ENCODE measurements at regions not wholly inside any gene's neighbourhood (a gene's known extent, or its start where the extent isn't known, plus 50 kb on each side); places are given as distances from the start of the nearest gene placed in this dataset.

GRCh38 chr16:27698266-27698665 is 148.3 kb downstream of the KATNIP start:
- WGBS, 4 donors = 72 to 81% (median 75%) methylated on average over 8 to 14 of the region's 14 CpGs
- intact Hi-C loops (cut with DNase I) = loop anchor here in 1 of 10 donors (10.0 kb wide), 1 partner anchor 377 kb away; no protein-coding TSS in a partner anchor
- Histone ChIP-seq H3K27me3 (no peaks in the 10 kb centered on the region), H3K9me3 (peaks cover 0 to 3% (median 0%) of the 10 kb centered on the region in 12 donors), H3K27ac (no peak overlapping the region), H3K4me1 (peaks cover 0 to 11% (median 0%) of the 10 kb centered on the region in 12 donors), H3K4me3 (no peak overlapping the region), H3K36me3 (peaks cover 0 to 28% (median 16%) of the 10 kb centered on the region in 9 donors)
- TF ChIP-seq CTCF (IDR thresholded peaks at IDR 0.05) (peak in 3 of 12 donors; percentile 8 to 27 (median 12)), POLR2A (IDR thresholded peaks at IDR 0.05) (no peak)
- DNase-seq (no peak), ATAC-seq (no peak)

- Histone ChIP-seq H3K27ac (no peak overlapping the region), H3K9me3 (peaks cover 0 to 3% (median 0%) of the 10 kb centered on the region in 12 donors), H3K4me1 (peaks cover 0 to 11% (median 0%) of the 10 kb centered on the region in 12 donors), H3K4me3 (no peak overlapping the region), H3K36me3 (peaks cover 0 to 28% (median 16%) of the 10 kb centered on the region in 9 donors), H3K27me3 (no peaks in the 10 kb centered on the region)
- ATAC-seq = no peak
- intact Hi-C loops (cut with DNase I) = loop anchor here in 1 of 10 donors (10.0 kb wide), 1 partner anchor 376 kb away; no protein-coding TSS in a partner anchor
- no peak for DNase-seq
- 95 to 97% (median 96%) methylated on average over 8 of the region's 8 CpGs for WGBS, 4 donors
- no peak for TF ChIP-seq CTCF (IDR thresholded peaks at IDR 0.05)
- TF ChIP-seq POLR2A (IDR thresholded peaks at IDR 0.05) = no peak
These were observed 148.8 kb downstream of the KATNIP start for GRCh38 chr16:27698746-27699145.

GRCh38 chr16:27699540-27699939 is 149.6 kb downstream of the KATNIP start:
- 96 to 99% (median 97%) methylated on average over 7 of the region's 7 CpGs for WGBS, 4 donors
- Histone ChIP-seq H3K27me3 (no peaks in the 10 kb centered on the region), H3K27ac (no peak overlapping the region), H3K4me3 (no peak overlapping the region), H3K9me3 (peaks cover 0 to 3% (median 0%) of the 10 kb centered on the region in 12 donors), H3K36me3 (peaks cover 0 to 28% (median 16%) of the 10 kb centered on the region in 9 donors), H3K4me1 (peaks cover 0 to 11% (median 0%) of the 10 kb centered on the region in 12 donors)
- intact Hi-C loops (cut with DNase I) = loop anchor here in 1 of 10 donors (10.0 kb wide), 1 partner anchor 375 kb away; no protein-coding TSS in a partner anchor
- no peak for ATAC-seq
- TF ChIP-seq CTCF (IDR thresholded peaks at IDR 0.05) (no peak), POLR2A (IDR thresholded peaks at IDR 0.05) (no peak)
- no peak for DNase-seq

GRCh38 chr16:27700304-27700995 is 150.5 kb downstream of the KATNIP start:
- Histone ChIP-seq H3K9me3 (peaks cover 0 to 3% (median 0%) of the 10 kb centered on the region in 12 donors), H3K36me3 (peaks cover 0 to 34% (median 17%) of the 10 kb centered on the region in 9 donors), H3K27me3 (no peaks in the 10 kb centered on the region), H3K27ac (peak overlapping the region in 9 of 12 donors; percentile 33 to 74 (median 65)), H3K4me1 (peaks cover 0 to 11% (median 0%) of the 10 kb centered on the region in 12 donors), H3K4me3 (no peak overlapping the region)
- WGBS, 4 donors = 68 to 79% (median 73%) methylated on average over 10 of the region's 10 CpGs
- ATAC-seq (peak; percentile 88 to 97 (median 92)), DNase-seq (peak in 4 of 5 donors; percentile 40 to 60 (median 43))
- intact Hi-C loops (cut with DNase I) = no loop called here
- TF ChIP-seq CTCF (IDR thresholded peaks at IDR 0.05) (no peak), POLR2A (IDR thresholded peaks at IDR 0.05) (no peak)

All from heart left ventricle (tissue), 16 donors.